HL-60 (cell line): ENCODE measurements at regions not wholly inside any gene's neighbourhood (a gene's known extent, or its start where the extent isn't known, plus 50 kb on each side); places are given as distances from the start of the nearest gene placed in this dataset.

Experiments used
- CTCF ChIP-seq: IDR thresholded peaks from one replicate; pipeline ENCODE4 v1.5.1; 2011; ENCODE audit warnings: low read length, control low read depth, inconsistent platforms; ENCODE audit not compliant: insufficient read depth
- POLR2AphosphoS5 ChIP-seq: IDR thresholded peaks from 2 replicates; pipeline ENCODE4 v1.6.1; 2012; ENCODE audit warnings: low read depth
- SPI1 ChIP-seq: IDR thresholded peaks from 2 replicates; pipeline ENCODE4 v1.6.1; 2012; ENCODE audit warnings: low read depth, mild to moderate bottlenecking, borderline replicate concordance

- TF ChIP-seq CTCF (no peak), POLR2AphosphoS5 (no peak), SPI1 (no peak)
Measured at GRCh38 chr13:55199134-55199533, 1941.6 kb upstream of the PRR20A start.
